Calu3 (cell line): ENCODE measurements at regions not wholly inside any gene's neighbourhood (a gene's known extent, or its start where the extent isn't known, plus 50 kb on each side); places are given as distances from the start of the nearest gene placed in this dataset.
"Not testable (repeated sequence)": the region's sequence is repeated elsewhere in the genome, so short reads cannot be mapped to it uniquely, and the experiment has no call there.

Source experiments
- BruUV-seq: library from RNA; stranded (reverse); fragments of 400-500 nt; replicated peaks from 2 replicates; lab custom pipeline; 2021; lab: Mats Ljungman, UMichigan
- CTCF ChIA-PET: fragments of 300-600 bp; sonication (Branson Sonifier 250); formaldehyde crosslinking; loops from one replicate; lab custom pipeline; 2022; ENCODE audit warnings: antibody characterized with exemption; lab: Charles Lee
- DNase-seq: peaks from one replicate; pipeline ENCODE4 v3.0.0; 2022
- H3K27ac Mint-ChIP-seq: one replicate; pipeline ENCODE4 v1.8.0; 2022; ENCODE audit warnings: mixed read lengths; ENCODE audit not compliant: unreplicated experiment
- H3K27me3 Mint-ChIP-seq: one replicate; pipeline ENCODE4 v1.8.0; 2022; ENCODE audit warnings: mixed read lengths; ENCODE audit not compliant: unreplicated experiment
- H3K36me3 Mint-ChIP-seq: one replicate; pipeline ENCODE4 v1.8.0; 2022; ENCODE audit warnings: mild to moderate bottlenecking, moderate library complexity, mixed read lengths; ENCODE audit not compliant: insufficient read depth, unreplicated experiment
- H3K4me1 Mint-ChIP-seq: one replicate; pipeline ENCODE4 v1.8.0; 2022; ENCODE audit warnings: mild to moderate bottlenecking, low read depth, mixed read lengths; ENCODE audit not compliant: unreplicated experiment
- H3K4me3 Mint-ChIP-seq: one replicate; pipeline ENCODE4 v1.8.0; 2022; ENCODE audit warnings: mild to moderate bottlenecking, low read depth, moderate library complexity, mixed read lengths; ENCODE audit not compliant: unreplicated experiment
- H3K9me3 Mint-ChIP-seq: one replicate; pipeline ENCODE4 v1.8.0; 2022; ENCODE audit warnings: low read depth, mixed read lengths; ENCODE audit not compliant: unreplicated experiment
- CTCF ChIP-seq: fragments of 200-600 bp; IDR thresholded peaks from one replicate; pipeline ENCODE4 v1.8.0; 2022; ENCODE audit warnings: antibody characterized with exemption; ENCODE audit not compliant: unreplicated experiment
- intact Hi-C: fragments of 100-400 bp; cut with micrococcal nuclease; formaldehyde crosslinking; loops from one replicate; pipeline ENCODE4 v1.10.0; 2022; ENCODE audit not compliant: unreplicated experiment

- Mint-ChIP-seq H3K4me1 (no peaks in the 10 kb centered on the region), H3K27ac (no peak overlapping the region), H3K27me3 (no peaks in the 10 kb centered on the region), H3K9me3 (peaks cover 2% of the 10 kb centered on the region), H3K36me3 (no peaks in the 10 kb centered on the region), H3K4me3 (no peak overlapping the region)
- DNase-seq, result no peak
- intact Hi-C loops, result no loop called here
- TF ChIP-seq CTCF, result no peak
- CTCF ChIA-PET, result no interaction called here
- no TSS peak for BruUV-seq
Observed at GRCh38 chr3:135426508-135426907, 539.0 kb upstream of the PPP2R3A start.

- CTCF ChIA-PET, result no interaction called here
- no peak for DNase-seq
- Mint-ChIP-seq H3K4me1 (no peaks in the 10 kb centered on the region), H3K36me3 (no peaks in the 10 kb centered on the region), H3K9me3 (peaks cover 11% of the 10 kb centered on the region), H3K4me3 (no peak overlapping the region), H3K27me3 (no peaks in the 10 kb centered on the region), H3K27ac (no peak overlapping the region)
- BruUV-seq, result no TSS peak
- intact Hi-C loops, result no loop called here
- no peak for TF ChIP-seq CTCF
Observed at GRCh38 chr3:135432402-135432801, 533.1 kb upstream of the PPP2R3A start.

- BruUV-seq, CTCF ChIA-PET, DNase-seq, H3K4me1 Mint-ChIP-seq, H3K9me3 Mint-ChIP-seq, H3K36me3 Mint-ChIP-seq, H3K27me3 Mint-ChIP-seq, H3K27ac Mint-ChIP-seq, intact Hi-C loops: not testable (repeated sequence)
- peak overlapping the region; percentile 29 for H3K4me3 Mint-ChIP-seq
Observed at GRCh38 chr3:135438889-135439597, 526.5 kb upstream of the PPP2R3A start.

GRCh38 chr3:135439632-135440031 is 525.9 kb upstream of the PPP2R3A start:
- H3K9me3 Mint-ChIP-seq, BruUV-seq, DNase-seq, H3K4me1 Mint-ChIP-seq, intact Hi-C loops, H3K27me3 Mint-ChIP-seq, H3K27ac Mint-ChIP-seq, H3K36me3 Mint-ChIP-seq, CTCF ChIA-PET: not testable (repeated sequence)
- H3K4me3 Mint-ChIP-seq, result peak overlapping the region; percentile 29

GRCh38 chr3:135440233-135440632 is 525.3 kb upstream of the PPP2R3A start:
- no peaks in the 10 kb centered on the region for H3K36me3 Mint-ChIP-seq
- TF ChIP-seq CTCF, result no peak
- H3K4me3 Mint-ChIP-seq, result no peak overlapping the region
- no peaks in the 10 kb centered on the region for H3K4me1 Mint-ChIP-seq
- no peaks in the 10 kb centered on the region for H3K27me3 Mint-ChIP-seq
- BruUV-seq, result no TSS peak
- peaks cover 6% of the 10 kb centered on the region for H3K9me3 Mint-ChIP-seq
- intact Hi-C loops, result no loop called here
- no peak overlapping the region for H3K27ac Mint-ChIP-seq
- DNase-seq, result no peak
- CTCF ChIA-PET, result interaction anchor here (0.7 kb wide), 1 partner anchor 840 kb away, joined by 7 read pairs; no protein-coding TSS in a partner anchor
